ENCODE measurements at regions not wholly inside any gene's neighbourhood (a gene's known extent, or its start where the extent isn't known, plus 50 kb on each side); places are given as distances from the start of the nearest gene placed in this dataset.
"Not testable (repeated sequence)": the region's sequence is repeated elsewhere in the genome, so short reads cannot be mapped to it uniquely, and the experiment has no call there.

- peak; percentile 49 for DNase-seq (ENCODE audit: low spot score)
- Histone ChIP-seq H3K4me1 (ENCODE audit: insufficient read depth, low read length, poor library complexity, severe bottlenecking) (peaks cover 34% of the 10 kb centered on the region), H3K27ac (ENCODE audit: low read depth, low read length, poor library complexity, severe bottlenecking) (peak overlapping the region; percentile 63), H3K36me3 (ENCODE audit: insufficient read depth, low read length, poor library complexity, severe bottlenecking) (no peaks in the 10 kb centered on the region), H3K9me3 (ENCODE audit: low read depth, low read length, poor library complexity, severe bottlenecking) (no peaks in the 10 kb centered on the region), H3K4me3 (ENCODE audit: low read depth, low read length, poor library complexity, severe bottlenecking) (no peak overlapping the region), H3K27me3 (replicated peaks; ENCODE audit: insufficient read depth, low read depth, low read length, poor library complexity) (no peaks in the 10 kb centered on the region)
- no peak for TF ChIP-seq CTCF (conservative IDR thresholded peaks at IDR 0.05; ENCODE audit: low read depth, low read length)
- TF ChIP-seq EZH2 (IDR thresholded peaks at IDR 0.05; ENCODE audit: borderline replicate concordance, low read depth, low read length, poor library complexity, severe bottlenecking), result no peak
- intact Hi-C loops (cut with micrococcal nuclease; ENCODE audit: unreplicated experiment), result no loop called here
- BruUV-seq (replicated peaks), result no TSS peak
- POLR2A ChIA-PET (ENCODE audit: low non-redundant PET), result no interaction called here
- CTCF ChIA-PET, result no interaction called here
Measured at GRCh38 chr14:51357250-51357649, 117.2 kb downstream of the TMX1 start.

GRCh38 chr14:51360592-51360991 is 120.5 kb downstream of the TMX1 start:
- no peak overlapping the region for H3K4me3 ChIP-seq (ENCODE audit: low read depth, low read length, poor library complexity, severe bottlenecking)
- CTCF ChIA-PET, result no interaction called here
- no TSS peak for BruUV-seq (replicated peaks)
- intact Hi-C loops (cut with micrococcal nuclease; ENCODE audit: unreplicated experiment), result no loop called here
- TF ChIP-seq CTCF (conservative IDR thresholded peaks at IDR 0.05; ENCODE audit: low read depth, low read length), result no peak
- no peak for TF ChIP-seq EZH2 (IDR thresholded peaks at IDR 0.05; ENCODE audit: borderline replicate concordance, low read depth, low read length, poor library complexity, severe bottlenecking)
- no peaks in the 10 kb centered on the region for H3K9me3 ChIP-seq (ENCODE audit: low read depth, low read length, poor library complexity, severe bottlenecking)
- no peak overlapping the region for H3K27ac ChIP-seq (ENCODE audit: low read depth, low read length, poor library complexity, severe bottlenecking)
- peaks cover 32% of the 10 kb centered on the region for H3K4me1 ChIP-seq (ENCODE audit: insufficient read depth, low read length, poor library complexity, severe bottlenecking)
- H3K27me3 ChIP-seq (replicated peaks; ENCODE audit: insufficient read depth, low read depth, low read length, poor library complexity), result no peaks in the 10 kb centered on the region
- POLR2A ChIA-PET (ENCODE audit: low non-redundant PET), result no interaction called here
- DNase-seq (ENCODE audit: low spot score), result no peak
- no peaks in the 10 kb centered on the region for H3K36me3 ChIP-seq (ENCODE audit: insufficient read depth, low read length, poor library complexity, severe bottlenecking)

- intact Hi-C loops (cut with micrococcal nuclease; ENCODE audit: unreplicated experiment), result loop anchor here (2.0 kb wide), 1 partner anchor 65 kb away; no protein-coding TSS in a partner anchor
- DNase-seq (ENCODE audit: low spot score), result no peak
Measured at GRCh38 chr14:51365241-51365965, 125.4 kb downstream of the TMX1 start.

GRCh38 chr14:51366460-51366859 is 126.4 kb downstream of the TMX1 start:
- H3K27me3 ChIP-seq (replicated peaks; ENCODE audit: insufficient read depth, low read depth, low read length, poor library complexity); H3K27ac ChIP-seq (ENCODE audit: low read depth, low read length, poor library complexity, severe bottlenecking); H3K36me3 ChIP-seq (ENCODE audit: insufficient read depth, low read length, poor library complexity, severe bottlenecking); DNase-seq (ENCODE audit: low spot score); intact Hi-C loops (cut with micrococcal nuclease; ENCODE audit: unreplicated experiment); H3K4me3 ChIP-seq (ENCODE audit: low read depth, low read length, poor library complexity, severe bottlenecking); BruUV-seq (replicated peaks); POLR2A ChIA-PET (ENCODE audit: low non-redundant PET); H3K9me3 ChIP-seq (ENCODE audit: low read depth, low read length, poor library complexity, severe bottlenecking); CTCF ChIA-PET; H3K4me1 ChIP-seq (ENCODE audit: insufficient read depth, low read length, poor library complexity, severe bottlenecking): not testable (repeated sequence)

More at GRCh38 chr14:51365241-51365965, 125.4 kb downstream of the TMX1 start:
- Histone ChIP-seq H3K27me3 (replicated peaks; ENCODE audit: insufficient read depth, low read depth, low read length, poor library complexity) (no peaks in the 10 kb centered on the region), H3K4me3 (ENCODE audit: low read depth, low read length, poor library complexity, severe bottlenecking) (no peak overlapping the region), H3K36me3 (ENCODE audit: insufficient read depth, low read length, poor library complexity, severe bottlenecking) (no peaks in the 10 kb centered on the region), H3K9me3 (ENCODE audit: low read depth, low read length, poor library complexity, severe bottlenecking) (no peaks in the 10 kb centered on the region), H3K27ac (ENCODE audit: low read depth, low read length, poor library complexity, severe bottlenecking) (no peak overlapping the region), H3K4me1 (ENCODE audit: insufficient read depth, low read length, poor library complexity, severe bottlenecking) (no peaks in the 10 kb centered on the region)
- ChIA-PET CTCF (no interaction called here), POLR2A (ENCODE audit: low non-redundant PET) (no interaction called here)
- TF ChIP-seq EZH2 (IDR thresholded peaks at IDR 0.05; ENCODE audit: borderline replicate concordance, low read depth, low read length, poor library complexity, severe bottlenecking), result no peak
- no peak for TF ChIP-seq CTCF (conservative IDR thresholded peaks at IDR 0.05; ENCODE audit: low read depth, low read length)
- no TSS peak for BruUV-seq (replicated peaks)

GRCh38 chr14:51366866-51367599 is 127.0 kb downstream of the TMX1 start:
- H3K9me3 ChIP-seq (ENCODE audit: low read depth, low read length, poor library complexity, severe bottlenecking); CTCF ChIA-PET; DNase-seq (ENCODE audit: low spot score); POLR2A ChIA-PET (ENCODE audit: low non-redundant PET); H3K4me1 ChIP-seq (ENCODE audit: insufficient read depth, low read length, poor library complexity, severe bottlenecking); BruUV-seq (replicated peaks); intact Hi-C loops (cut with micrococcal nuclease; ENCODE audit: unreplicated experiment); H3K36me3 ChIP-seq (ENCODE audit: insufficient read depth, low read length, poor library complexity, severe bottlenecking); H3K4me3 ChIP-seq (ENCODE audit: low read depth, low read length, poor library complexity, severe bottlenecking); H3K27me3 ChIP-seq (replicated peaks; ENCODE audit: insufficient read depth, low read depth, low read length, poor library complexity); H3K27ac ChIP-seq (ENCODE audit: low read depth, low read length, poor library complexity, severe bottlenecking): not testable (repeated sequence)

Data from A673 (cell line).